Activated naive CD8-positive, alpha-beta T cell treated with anti-CD3 and anti-CD28 coated beads for 36 hours (primary cell): ENCODE measurements at regions not wholly inside any gene's neighbourhood (a gene's known extent, or its start where the extent isn't known, plus 50 kb on each side); places are given as distances from the start of the nearest gene placed in this dataset.

ENCODE experiments used
- DNase-seq: peaks from one replicate; pipeline ENCODE4 v3.0.0; 2021
- H3K27ac Mint-ChIP-seq: one replicate; pipeline ENCODE4 v1.8.0; 2022; ENCODE audit warnings: mild to moderate bottlenecking, moderate library complexity, mixed read lengths
- H3K27me3 Mint-ChIP-seq: one replicate; pipeline ENCODE4 v1.8.0; 2022; ENCODE audit warnings: mild to moderate bottlenecking, mixed read lengths
- H3K36me3 Mint-ChIP-seq: one replicate; pipeline ENCODE4 v1.8.0; 2021; ENCODE audit warnings: mild to moderate bottlenecking, mixed read lengths
- H3K4me1 Mint-ChIP-seq: one replicate; pipeline ENCODE4 v1.8.0; 2021; ENCODE audit warnings: mixed read lengths
- H3K4me3 Mint-ChIP-seq: one replicate; pipeline ENCODE4 v1.8.0; 2022; ENCODE audit warnings: mild to moderate bottlenecking, moderate library complexity, mixed read lengths
- H3K9me3 Mint-ChIP-seq: one replicate; pipeline ENCODE4 v1.8.0; 2022; ENCODE audit warnings: mixed read lengths

DNA sequence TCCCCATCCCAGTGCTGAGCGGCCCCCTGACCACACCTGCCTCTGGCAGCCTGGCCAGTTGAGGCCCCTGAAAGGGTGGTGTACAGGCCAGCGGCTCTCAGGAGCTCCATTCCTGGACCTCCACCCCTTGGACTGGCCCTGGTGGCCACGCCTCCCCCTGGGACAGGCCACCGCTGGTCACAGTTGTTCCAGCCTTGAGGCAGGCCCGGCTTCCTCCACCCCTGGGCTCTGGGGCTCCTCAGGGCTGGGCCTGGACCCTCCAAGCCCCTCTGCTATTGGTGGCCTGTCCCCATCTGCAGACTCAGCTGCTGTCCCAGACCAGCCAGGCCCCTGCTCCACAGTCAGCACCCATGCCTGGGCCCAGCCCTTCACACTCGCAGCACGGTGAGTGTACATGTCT, 93.2 kb upstream of the NKX1-1 start:
- Mint-ChIP-seq H3K4me3 (no peak overlapping the region), H3K36me3 (no peaks in the 10 kb centered on the region), H3K9me3 (no peaks in the 10 kb centered on the region), H3K27me3 (no peaks in the 10 kb centered on the region), H3K27ac (no peak overlapping the region), H3K4me1 (no peaks in the 10 kb centered on the region)
- DNase-seq, result no peak

DNA sequence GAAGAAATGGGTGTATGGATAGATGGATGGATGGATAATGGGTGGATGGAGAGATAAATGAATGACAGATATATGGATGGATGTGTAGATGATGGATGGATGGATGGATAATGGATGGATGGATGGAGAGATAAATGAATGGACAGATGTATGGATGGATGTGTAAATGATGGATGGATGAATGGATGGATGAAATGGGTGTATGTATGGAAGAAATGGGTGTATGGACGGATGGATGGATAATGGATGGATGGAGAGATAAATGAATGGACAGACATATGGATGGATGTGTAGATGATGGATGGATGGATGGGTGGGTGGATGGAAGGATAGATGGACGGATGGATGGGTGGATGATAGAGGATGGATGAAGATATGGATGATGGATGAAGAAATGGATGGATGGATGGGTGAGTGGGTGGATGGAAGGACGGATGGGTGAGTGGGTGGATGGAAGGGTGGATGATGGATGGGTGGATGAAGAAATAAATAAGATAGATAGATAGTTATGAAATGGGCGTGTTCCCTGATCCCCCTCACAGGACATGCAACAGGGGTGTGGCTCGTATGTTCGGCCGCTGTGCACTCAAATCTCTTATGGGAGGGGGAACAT, 91.1 kb upstream of the NKX1-1 start:
- H3K36me3 Mint-ChIP-seq, result no peaks in the 10 kb centered on the region
- no peak overlapping the region for H3K4me3 Mint-ChIP-seq
- no peaks in the 10 kb centered on the region for H3K9me3 Mint-ChIP-seq
- no peak for DNase-seq
- no peaks in the 10 kb centered on the region for H3K4me1 Mint-ChIP-seq
- H3K27me3 Mint-ChIP-seq, result peaks cover 3% of the 10 kb centered on the region
- H3K27ac Mint-ChIP-seq, result no peak overlapping the region

DNA sequence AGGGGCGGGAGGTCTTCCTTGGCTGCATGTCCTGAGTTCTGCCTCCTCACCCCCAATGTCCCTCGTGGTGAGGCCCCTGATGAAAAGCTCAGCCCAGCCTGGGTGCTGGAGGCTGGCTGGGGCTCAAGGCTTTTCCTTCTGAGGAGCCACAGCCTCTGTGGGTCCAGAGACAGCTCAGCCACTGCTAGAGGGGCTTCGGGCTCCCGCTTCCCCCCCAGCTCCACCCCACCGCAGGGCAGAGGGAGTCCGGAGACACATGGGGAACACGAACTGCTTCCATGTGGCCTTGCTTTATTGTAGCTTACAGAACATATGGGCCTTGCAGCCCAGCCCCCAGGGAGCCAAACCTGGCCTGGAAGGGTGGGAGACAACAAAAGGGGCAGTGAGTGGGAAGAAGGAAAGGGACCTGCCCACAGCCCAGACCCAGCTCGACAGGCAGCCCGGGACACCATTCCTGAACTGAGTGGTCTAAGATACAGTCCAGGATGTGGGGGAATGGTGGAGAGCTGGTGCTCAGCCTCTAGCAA, 89.9 kb upstream of the NKX1-1 start:
- DNase-seq, result no peak
- H3K36me3 Mint-ChIP-seq, result no peaks in the 10 kb centered on the region
- H3K4me3 Mint-ChIP-seq, result no peak overlapping the region
- H3K27me3 Mint-ChIP-seq, result peaks cover 3% of the 10 kb centered on the region
- no peak overlapping the region for H3K27ac Mint-ChIP-seq
- H3K9me3 Mint-ChIP-seq, result no peaks in the 10 kb centered on the region
- H3K4me1 Mint-ChIP-seq, result no peaks in the 10 kb centered on the region

DNA sequence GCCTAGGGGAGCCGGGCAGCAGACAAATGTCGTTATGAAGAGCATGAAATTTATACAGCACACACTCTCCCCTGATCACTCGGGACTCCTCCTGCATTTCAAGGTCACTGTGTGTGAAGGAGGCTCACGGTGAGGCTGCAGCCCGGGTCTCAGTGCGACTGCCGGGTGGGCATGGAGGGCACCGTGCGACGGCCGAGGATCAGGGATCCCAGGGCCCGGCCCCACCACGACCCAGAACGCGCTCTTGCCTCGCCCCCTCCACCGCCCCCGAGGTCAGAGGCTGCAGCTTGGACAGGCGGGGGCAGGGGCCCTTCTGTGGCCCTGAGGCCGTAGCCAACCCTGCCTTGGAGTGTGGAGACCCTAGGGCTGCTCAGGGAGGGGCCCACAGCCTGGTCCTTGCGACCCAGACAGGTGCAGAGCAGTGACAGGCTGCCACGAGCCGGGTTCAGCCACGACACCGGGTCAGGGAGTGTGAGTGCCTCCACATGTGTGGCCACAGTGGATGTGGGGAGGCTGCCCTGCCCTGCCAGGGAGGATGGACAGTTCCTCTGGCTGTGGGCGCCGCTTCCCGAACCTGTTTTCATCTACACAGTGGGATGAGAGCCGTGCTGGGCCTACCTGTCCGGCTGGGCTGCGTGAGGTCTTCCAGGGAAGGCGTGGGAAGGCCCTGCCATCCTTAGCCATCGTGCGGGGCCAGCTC, 89.3 kb upstream of the NKX1-1 start:
- no peaks in the 10 kb centered on the region for H3K9me3 Mint-ChIP-seq
- no peaks in the 10 kb centered on the region for H3K36me3 Mint-ChIP-seq
- no peaks in the 10 kb centered on the region for H3K4me1 Mint-ChIP-seq
- H3K27me3 Mint-ChIP-seq, result peaks cover 3% of the 10 kb centered on the region
- H3K27ac Mint-ChIP-seq, result no peak overlapping the region
- no peak for DNase-seq
- no peak overlapping the region for H3K4me3 Mint-ChIP-seq

DNA sequence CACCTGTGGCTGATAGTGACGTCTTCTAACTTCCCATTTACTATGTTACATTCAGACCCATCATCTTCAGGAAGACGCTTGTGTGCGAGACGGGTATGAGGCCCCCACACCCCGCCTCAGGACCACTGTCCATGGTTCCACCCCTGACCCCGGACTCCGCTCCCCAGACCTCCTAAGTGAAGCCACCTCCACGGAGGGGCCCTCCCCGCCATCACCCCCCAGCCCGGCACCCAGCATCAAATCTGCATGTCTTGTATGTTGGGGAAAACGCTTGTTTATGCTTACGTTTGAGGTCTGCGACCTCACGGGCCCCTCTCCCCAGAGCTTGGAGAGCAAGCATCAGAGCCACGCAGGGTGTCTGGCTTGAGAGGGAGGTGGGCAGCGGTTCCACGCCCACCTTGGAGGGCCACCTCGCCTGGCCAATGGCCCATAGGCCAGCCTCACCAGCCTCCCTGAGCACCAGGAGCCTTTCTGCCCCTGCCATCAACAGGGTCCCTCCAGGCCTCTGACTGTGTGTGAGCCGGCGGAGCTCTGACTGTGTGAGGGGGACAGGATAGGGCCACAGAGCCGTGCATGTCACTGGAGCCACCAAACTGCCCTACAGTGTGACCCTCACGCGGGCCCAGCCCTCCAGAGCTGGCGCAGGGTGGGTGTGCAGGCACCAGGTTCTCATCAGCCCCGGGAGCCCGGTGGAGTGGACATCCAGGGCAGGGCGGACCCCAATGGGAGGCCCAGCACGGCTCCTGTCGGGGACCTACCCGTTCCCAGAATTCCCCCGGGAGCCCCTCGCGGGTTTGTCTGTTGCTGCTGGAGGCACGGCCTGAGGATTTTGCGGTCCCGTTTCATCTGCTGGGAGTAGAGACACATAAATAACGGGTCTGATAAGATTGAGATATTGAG, 88.4 kb upstream of the NKX1-1 start:
- H3K27me3 Mint-ChIP-seq, result peaks cover 3% of the 10 kb centered on the region
- no peak for DNase-seq
- H3K4me3 Mint-ChIP-seq, result no peak overlapping the region
- H3K27ac Mint-ChIP-seq, result no peak overlapping the region
- no peaks in the 10 kb centered on the region for H3K36me3 Mint-ChIP-seq
- H3K4me1 Mint-ChIP-seq, result no peaks in the 10 kb centered on the region
- no peaks in the 10 kb centered on the region for H3K9me3 Mint-ChIP-seq

DNA sequence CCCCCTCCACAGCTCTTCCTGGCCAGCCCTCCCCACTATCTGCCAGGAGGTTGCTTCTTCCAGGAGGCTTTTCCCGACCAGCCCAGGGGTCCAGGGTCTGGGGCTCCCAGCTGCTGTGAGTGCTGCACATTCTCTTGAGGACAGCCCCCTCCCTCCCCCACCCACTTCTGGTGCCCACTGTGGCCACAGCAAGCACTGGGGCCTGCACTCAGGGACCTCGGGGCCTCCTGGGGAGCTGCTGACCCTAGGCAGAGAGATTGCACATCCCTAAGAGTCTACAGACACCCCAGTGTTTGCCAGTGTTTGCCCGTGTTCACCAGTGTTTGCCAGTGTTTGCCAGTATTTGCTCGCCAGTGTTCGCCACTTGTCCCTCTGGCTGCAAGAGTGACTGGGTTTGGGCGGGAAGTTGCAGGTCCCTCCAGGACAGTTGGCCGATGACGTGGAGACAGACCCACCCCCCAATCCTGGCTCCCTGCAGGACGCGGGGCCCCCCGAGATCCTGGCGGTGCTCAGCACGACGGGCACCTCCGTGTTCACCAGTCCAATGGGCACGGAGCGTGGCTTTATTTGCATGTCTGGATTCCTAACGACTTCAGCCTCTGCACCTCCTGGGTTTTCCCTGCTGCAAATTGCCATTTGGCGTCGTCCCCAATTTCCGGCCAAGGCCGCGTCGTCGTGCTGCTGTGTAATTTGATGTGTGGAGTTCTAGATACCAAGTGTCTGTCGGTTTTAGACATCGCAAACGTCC, 87.5 kb upstream of the NKX1-1 start:
- DNase-seq, result no peak
- no peaks in the 10 kb centered on the region for H3K36me3 Mint-ChIP-seq
- H3K27me3 Mint-ChIP-seq, result peaks cover 3% of the 10 kb centered on the region
- no peaks in the 10 kb centered on the region for H3K4me1 Mint-ChIP-seq
- H3K27ac Mint-ChIP-seq, result no peak overlapping the region
- H3K4me3 Mint-ChIP-seq, result no peak overlapping the region
- no peaks in the 10 kb centered on the region for H3K9me3 Mint-ChIP-seq

DNA sequence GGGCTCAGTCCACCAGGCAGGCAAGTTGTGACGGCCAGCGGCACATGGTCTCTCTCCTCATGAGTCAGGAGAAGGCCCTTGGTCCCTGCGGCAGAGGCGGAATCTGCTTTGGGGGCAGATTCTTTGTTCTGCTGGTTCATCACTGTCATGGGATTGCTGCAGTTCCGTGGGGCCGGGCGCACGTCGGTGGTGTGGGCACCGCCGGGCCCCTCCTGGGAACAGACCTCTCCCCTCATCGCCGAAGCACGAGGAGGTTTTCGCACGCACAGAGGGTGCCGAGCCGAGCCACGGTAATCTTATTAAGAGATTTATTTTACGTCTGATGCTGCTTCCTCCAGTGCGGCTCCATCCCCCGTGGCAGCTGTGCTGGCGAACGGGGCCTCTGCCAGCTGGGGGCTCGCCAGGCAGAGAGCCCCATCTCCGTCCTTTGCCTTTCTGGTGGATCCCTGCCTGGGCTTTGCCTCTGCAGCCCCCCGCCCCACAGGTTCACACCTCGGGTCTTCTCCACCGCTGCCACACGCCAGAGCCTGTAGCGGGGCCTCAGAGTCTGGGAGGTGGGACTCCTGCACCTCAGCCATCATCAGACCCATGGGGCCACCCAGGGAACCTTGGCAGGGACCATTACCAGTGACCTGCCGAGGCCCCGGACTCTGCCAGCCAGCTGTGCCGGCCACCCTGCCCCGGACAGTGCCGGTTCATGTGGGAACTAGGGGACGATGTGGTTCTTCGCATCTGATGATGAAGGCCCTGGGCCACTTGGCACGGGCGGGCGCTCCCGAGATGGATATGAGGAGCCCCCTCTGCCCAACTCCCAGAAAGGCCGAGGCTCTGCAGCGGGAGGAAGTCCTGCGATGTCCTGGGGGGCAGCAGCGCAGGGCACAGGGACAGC, 86.7 kb upstream of the NKX1-1 start:
- no peaks in the 10 kb centered on the region for H3K4me1 Mint-ChIP-seq

DNA sequence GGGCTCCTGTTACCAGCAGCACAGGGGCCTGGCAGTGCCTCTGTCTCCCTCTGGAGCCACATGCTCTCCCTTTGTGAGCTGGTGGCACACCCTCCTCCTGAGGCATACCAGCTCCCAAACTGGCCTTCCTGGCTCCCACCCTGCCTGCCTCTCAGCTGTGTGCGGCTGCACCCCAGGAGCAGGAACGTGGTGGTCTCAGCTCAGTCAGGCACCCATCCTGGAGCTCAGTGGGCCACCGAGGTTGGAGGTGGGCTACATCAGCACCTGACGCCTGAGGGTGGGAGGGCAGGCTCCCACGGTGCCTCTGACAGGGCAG, 85.9 kb upstream of the NKX1-1 start:
- Mint-ChIP-seq H3K27me3 (peaks cover 3% of the 10 kb centered on the region), H3K4me1 (no peaks in the 10 kb centered on the region), H3K9me3 (peaks cover 2% of the 10 kb centered on the region), H3K4me3 (no peak overlapping the region), H3K27ac (no peak overlapping the region), H3K36me3 (peaks cover 2% of the 10 kb centered on the region)
- DNase-seq, result no peak

More for the DNA sequence above, 86.7 kb upstream of the NKX1-1 start:
- H3K9me3 Mint-ChIP-seq, result no peaks in the 10 kb centered on the region
- H3K27ac Mint-ChIP-seq, result no peak overlapping the region
- H3K36me3 Mint-ChIP-seq, result no peaks in the 10 kb centered on the region
- DNase-seq, result no peak
- no peak overlapping the region for H3K4me3 Mint-ChIP-seq
- H3K27me3 Mint-ChIP-seq, result peaks cover 3% of the 10 kb centered on the region

DNA sequence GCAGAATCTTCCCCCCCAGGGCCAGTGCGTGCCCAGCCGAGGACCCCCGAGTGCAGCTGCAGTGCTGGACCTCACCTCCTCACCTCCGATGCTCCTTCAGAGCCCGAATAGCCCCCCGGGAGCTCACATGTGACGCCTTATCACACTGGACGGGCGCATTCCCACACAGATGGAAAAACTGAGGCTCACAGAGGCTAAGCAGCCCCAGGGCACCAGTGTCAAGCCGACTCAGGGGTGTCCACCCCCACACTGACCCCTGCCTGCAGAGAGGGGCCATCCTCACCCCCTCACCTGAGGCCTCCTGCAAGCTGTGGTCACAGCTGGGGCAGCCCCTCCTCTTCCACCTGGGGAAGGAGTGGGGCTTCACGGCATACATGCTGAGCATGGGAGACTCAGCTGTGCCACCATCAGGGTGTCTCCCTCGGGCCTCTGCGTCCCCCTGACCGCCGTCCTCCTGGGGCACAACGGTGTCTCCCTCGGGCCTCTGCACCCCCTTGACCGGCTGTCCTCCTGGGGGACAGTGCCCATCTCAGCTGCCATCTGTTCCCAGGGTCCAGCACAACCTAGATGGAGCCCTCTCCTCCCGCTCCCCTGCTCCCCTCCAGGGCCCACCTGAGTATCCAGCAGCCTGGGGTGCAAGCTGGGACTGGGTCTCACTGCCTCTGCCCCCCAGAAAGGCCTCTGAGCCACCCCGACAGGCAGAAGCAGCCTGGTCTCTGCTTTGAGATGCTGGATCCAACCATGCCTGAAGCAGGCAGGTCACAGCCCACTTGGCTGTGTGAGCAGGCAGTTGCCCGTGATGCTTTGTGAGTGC, 85.3 kb upstream of the NKX1-1 start:
- Mint-ChIP-seq H3K36me3 (peaks cover 4% of the 10 kb centered on the region), H3K27me3 (peaks cover 5% of the 10 kb centered on the region), H3K27ac (no peak overlapping the region), H3K4me1 (no peaks in the 10 kb centered on the region), H3K4me3 (no peak overlapping the region), H3K9me3 (peaks cover 4% of the 10 kb centered on the region)
- DNase-seq, result no peak

DNA sequence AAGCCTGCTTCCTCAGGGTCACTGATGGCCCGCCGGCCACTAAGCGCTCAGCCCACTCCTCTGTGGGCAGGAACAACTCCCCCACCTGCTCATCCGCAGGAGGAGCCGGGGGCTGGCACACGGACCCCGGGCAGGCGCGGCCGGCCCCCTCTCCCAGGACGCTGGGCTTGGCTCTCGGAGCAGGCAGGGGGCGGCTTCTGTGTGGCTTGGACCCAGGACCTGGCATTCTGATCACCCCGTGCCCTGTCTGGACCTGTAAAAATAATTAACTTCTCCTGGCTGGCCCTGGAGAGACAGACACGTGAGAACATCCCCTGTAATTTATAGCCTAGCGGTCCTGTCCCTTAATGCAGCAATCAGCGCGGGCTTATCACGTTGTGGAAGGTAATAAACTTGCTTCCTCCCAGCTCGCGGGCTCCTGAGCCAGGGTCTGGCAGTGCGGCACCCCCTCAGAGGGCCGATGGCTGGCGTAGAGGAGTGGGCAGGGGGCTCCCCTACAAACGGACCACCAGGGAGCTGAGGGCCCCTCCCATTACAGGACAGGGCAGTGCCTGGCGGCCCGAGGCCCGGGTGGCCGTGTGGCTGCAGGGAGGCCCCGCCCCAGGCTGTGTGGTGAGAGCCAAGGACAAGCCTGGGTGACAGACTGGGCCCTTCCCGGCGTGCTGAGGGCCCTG, 84.5 kb upstream of the NKX1-1 start:
- Mint-ChIP-seq H3K27me3 (peaks cover 10% of the 10 kb centered on the region), H3K4me3 (no peak overlapping the region), H3K36me3 (peaks cover 9% of the 10 kb centered on the region), H3K9me3 (peaks cover 10% of the 10 kb centered on the region), H3K4me1 (no peaks in the 10 kb centered on the region), H3K27ac (no peak overlapping the region)
- no peak for DNase-seq

DNA sequence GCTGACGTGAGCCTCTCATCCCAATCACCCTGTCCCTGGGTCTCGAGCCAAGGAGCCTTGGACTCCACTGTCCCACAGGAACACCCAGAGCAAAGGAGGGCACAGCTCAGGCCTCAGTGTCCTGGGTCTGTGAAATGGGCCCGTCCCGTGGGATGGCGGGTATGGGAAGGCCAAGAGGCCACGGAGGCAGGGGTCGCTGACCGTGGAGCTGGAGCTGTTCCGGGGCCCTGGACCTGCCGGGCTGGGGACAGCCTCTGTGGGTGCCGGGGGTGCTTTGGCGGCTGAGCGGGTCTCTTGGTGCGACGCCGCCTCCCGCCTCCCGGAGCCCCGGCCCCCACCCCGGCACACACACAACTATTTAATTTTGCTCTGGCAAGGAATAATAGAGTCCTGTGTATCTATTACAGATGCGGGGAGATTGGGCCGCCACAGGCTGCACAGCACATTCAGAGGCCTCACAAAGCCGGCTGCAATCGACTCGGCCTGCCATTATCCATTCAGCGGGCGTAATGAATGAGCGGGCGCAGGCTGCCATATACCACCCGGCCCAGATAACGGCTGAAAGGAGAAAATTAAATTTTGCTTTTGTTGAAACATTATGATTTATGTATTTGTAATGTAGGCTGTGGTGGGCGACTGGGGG, 83.9 kb upstream of the NKX1-1 start:
- H3K4me3 Mint-ChIP-seq, result no peak overlapping the region
- no peak for DNase-seq
- no peaks in the 10 kb centered on the region for H3K4me1 Mint-ChIP-seq
- peaks cover 9% of the 10 kb centered on the region for H3K36me3 Mint-ChIP-seq
- H3K27me3 Mint-ChIP-seq, result peaks cover 10% of the 10 kb centered on the region
- H3K9me3 Mint-ChIP-seq, result peaks cover 16% of the 10 kb centered on the region
- no peak overlapping the region for H3K27ac Mint-ChIP-seq

DNA sequence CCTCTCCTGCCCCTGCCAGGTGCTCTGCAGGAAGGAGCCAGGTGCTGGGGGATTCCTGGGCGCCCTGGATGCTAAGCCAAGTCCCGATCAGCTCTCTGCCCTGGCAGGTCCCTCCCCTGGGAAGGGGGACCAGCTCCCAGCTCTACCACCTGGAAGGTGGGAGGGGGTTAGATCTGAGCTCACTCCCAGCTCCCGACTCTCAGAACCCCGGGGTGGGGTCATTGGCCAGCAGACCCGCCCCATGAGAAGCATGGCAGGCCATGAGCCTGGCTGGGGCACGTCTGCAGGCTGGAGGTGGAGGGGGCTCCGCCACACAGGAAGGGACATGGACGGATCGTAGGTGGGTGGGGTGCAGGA, 83.4 kb upstream of the NKX1-1 start:
- Mint-ChIP-seq H3K27ac (no peak overlapping the region), H3K4me1 (no peaks in the 10 kb centered on the region), H3K36me3 (peaks cover 9% of the 10 kb centered on the region), H3K9me3 (peaks cover 19% of the 10 kb centered on the region), H3K4me3 (no peak overlapping the region), H3K27me3 (peaks cover 10% of the 10 kb centered on the region)
- no peak for DNase-seq
